Activated T-cell treated with anti-CD3 and anti-CD28 coated beads, Interleukin-2, amount 50 U/mL, for 48 hours (primary cell): ENCODE measurements at regions not wholly inside any gene's neighbourhood (a gene's known extent, or its start where the extent isn't known, plus 50 kb on each side); places are given as distances from the start of the nearest gene placed in this dataset.
"Not testable (repeated sequence)": the region's sequence is repeated elsewhere in the genome, so short reads cannot be mapped to it uniquely, and the experiment has no call there.

ENCODE experiments used
- DNase-seq, 2 experiments: peaks; one replicate each; pipeline ENCODE4 v3.0.0-alpha.2; 2020

DNA sequence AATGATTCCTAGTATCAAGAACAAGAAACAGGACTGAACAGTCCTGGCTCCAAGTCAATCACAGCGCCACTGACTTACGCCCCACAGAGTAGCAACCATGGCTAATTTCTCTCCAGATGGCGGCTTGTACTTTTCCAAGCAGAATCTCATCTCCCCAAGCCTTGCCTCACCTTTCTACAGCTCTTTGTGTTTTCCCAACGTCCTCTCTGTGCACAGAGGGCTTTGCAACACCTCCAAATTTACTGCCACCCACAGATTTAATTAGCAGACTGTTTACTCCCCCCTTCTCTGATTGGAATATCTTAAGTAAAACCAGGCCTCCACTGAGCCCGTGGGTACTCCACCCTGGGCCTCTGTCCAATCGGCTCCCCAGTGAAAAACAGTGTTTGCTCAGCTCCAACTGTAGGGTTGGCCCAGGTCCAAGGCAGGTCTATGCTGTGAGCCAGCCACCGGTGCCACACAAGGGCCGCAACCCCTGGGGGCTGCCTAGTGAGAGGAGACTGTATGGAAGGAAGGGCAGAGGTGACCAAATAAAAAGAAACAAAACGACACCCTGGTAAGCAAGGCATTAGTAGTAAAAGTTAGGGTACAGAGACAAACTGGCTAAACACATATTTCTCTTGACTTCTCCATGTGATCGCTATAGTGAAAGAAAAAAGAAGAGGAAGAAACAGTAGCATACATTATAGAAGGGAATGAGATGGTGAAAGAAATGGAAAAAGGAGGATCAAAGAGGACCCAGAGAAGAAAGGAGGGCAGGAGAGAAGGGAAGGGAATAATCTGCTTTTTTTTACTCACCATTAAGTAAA, 128.4 kb upstream of the SOD1 start:
- DNase-seq = no peak

DNA sequence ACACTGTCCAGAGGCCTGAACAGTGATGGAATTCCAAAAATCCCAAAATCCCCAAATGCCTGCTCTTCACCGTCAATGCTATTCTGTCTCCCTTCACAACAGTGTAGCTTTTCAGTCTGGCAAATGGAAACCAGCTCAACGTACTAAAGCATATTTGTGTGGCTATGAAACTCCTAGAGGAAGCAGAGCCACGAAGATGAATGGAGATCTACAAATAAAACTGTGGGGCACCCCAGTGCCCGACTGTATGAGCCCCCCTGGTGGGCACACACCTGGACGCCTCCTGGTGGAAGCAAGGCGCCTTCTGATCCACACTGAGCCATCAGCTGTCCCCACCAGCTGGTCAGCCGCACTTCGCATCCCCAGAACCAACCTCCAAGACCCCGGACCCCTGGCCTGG, 129.1 kb upstream of the SOD1 start:
- no peak for DNase-seq

DNA sequence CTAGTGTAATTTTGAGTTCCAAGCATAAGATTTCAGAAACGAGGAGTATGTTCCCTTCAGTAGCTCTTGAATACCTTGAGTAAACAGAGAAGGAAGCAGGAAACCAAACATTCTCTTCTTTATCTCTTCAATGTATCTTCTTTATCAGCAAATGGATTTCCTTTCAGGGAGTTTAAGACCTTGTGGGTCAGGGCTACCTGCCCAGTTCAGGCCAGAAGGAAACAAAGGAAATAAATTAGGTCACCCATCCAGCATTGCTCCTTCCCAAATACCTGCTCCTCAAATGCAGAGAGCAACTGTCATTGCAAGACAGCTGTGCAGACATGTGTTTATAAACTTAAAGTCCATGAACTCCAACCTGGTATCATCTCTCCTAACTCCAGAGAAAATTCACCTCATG, 130.1 kb upstream of the SOD1 start:
- no peak for DNase-seq

DNA sequence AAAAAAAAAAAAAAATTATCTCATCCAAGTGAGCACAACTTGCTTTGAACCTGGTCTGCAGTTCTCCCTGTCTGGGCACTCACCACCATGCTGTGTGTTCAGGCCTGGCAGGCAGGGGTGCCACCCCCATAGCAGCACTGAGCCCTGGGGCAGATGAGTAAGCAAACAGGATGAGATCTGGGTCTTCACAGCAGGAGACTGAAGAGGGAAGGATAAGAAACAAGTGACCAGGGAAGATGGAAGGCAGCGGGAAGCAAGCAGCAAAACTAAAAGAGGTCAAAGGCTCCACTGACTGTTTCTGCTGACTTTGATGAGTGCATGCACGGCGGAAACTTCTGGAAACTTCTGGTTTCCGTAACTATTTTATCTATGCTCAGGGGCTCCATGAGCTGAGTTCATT, 133.5 kb upstream of the SOD1 start:
- DNase-seq = no peak

DNA sequence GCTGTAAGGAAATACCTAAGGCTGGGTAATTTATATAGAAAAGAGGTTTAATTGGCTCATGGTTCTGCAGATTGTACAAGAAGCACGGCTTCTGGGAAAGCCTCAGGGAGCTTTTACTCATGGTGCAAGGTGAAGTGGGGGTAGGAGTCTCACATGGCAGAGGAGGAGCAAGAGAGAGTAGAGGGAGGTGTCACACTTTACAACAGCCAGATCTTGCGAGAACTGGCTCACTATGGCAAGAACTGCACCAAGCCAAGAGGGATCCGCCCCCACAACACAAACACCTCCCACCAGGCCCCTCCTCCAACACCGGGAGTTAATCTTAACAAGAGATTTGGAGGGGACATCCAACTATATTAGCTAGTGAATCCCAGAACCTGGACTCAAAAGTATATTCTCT, 135.4 kb upstream of the SOD1 start:
- no peak for DNase-seq

DNA sequence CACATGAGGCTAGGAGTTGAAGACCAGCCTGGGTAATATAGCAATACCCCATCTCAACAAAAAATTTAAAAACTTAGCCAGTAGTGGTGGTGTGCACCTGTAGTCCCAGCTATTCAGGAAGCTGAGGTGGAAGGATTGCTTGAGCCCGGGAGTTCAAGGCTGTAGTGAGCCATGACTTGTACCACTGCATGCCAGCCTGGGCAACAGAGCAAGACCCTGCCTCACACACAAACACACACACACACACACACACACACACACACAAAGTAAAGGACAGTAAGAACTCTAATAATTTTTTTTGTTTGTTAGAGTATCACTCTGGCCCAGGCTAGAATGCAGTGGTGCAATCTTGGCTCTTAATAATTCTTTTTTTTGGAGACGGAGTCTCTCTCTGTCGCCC, 138.0 kb upstream of the SOD1 start:
- no peak for DNase-seq

DNA sequence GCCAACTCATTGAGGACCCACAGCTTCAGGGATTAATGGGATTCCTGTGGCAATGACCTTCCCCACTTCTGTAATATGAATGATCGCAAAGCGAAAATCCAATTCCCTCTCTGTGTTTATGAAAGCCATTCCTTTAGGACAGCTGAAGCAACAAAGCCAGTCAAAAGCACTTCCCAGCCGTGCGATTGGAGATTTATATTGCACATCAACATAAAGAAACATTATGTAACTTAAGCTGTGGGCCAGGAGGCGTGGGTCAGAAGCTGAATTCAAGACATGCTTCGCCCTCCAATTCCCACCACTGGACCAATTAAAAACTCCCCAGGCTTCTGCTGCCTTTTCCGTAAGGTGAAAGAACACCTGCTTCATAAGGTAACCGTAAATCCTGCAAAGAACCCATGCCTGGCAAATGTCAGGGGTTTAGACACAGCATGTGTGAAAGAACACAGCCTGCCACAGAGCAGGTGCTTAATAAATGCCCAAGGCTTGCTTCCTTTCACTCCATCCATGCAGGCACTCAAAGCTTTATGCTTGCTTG, 138.9 kb upstream of the SOD1 start:
- DNase-seq = no peak

DNA sequence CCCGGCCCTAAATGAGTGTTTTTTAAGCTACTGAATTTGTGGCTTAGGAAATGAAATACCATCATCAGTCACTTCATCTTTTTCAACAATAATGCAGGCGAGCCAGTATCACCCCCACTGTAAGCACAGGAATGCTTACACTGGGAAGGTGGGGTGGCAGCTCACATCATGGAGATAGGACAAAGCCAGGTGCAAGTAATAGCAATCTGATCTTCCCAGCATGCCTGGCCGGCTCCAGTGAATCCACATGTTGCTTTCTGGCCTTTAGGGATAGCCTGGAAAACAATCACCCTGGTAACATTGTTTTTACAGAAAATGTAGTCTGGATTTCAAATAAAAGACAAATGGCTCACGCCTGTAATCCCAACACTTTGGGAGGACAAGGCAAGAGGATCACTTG, 140.9 kb upstream of the SOD1 start:
- DNase-seq = no peak

DNA sequence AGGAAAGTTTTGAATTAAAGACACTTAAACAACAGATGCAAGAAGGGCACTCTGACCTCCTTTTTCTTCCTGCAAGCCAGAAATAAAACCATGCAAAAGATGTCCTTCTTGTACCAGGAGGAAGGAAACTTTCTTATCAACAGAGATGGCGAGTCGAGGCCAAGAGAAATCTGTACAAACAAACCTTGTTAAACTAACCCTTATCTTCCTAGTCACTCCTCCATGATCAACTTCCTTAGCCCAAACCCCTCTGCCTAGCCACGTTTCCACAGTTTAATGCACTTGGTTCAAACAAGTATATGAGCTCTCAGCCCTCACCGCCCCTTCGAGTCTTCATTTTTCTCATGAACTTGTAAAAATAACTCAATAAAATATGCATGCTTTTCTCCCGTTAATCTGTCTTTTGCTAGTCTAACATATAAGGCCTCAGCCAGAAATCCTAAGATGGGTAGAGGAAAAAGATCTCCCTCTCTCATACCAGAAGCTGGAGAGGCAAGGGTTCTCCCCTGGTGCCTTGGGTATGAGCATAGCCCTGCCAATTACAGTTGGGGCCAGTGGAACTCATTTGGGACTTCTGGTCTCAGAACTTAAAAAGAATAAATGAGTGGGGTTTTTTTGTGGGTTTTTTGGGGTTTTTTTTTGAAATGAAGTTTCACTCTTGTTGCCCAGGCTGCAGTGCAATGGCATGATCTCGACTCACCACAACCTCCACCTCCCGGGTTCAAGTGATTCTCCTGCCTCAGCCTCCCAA, 141.7 kb upstream of the SOD1 start:
- DNase-seq = no peak

DNA sequence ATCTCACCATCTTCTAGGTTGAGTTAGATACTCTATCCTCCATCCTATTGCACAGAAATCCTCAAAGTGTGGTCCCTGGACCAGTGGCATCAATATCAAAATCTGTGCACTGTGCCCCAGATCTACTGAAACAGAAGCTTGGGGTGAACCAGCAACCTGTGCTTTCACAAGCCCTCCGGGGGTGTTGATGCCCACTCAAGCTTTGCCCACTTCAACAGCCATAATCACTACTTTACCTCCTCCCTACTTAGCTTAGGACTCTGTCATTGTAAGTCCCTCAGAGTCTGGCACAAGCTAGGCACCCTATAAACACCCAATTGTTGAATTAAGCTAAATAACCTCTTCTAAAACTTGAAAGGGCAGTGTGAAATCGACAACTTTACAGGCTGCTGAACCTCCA, 144.2 kb upstream of the SOD1 start:
- no peak for DNase-seq

DNA sequence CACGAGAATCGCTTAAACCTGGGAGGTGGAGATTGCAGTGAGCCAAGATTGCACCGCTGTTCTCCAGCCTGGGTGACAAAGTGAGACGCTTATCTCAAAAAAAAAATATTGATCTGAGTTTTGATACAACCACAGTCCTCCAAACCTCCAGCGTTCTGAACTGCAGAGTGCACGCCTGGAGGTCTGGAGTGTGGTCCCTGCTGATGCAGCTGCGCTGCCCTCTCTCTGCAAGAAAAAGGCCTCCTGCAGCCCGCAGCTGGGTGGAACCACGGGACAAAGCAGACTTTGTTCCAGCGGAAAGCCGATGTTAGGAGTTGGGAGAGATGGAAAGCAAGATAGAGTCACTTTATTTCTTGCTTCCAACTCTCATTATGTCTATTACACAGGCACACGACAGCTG, 144.9 kb upstream of the SOD1 start:
- no peak for DNase-seq

DNA sequence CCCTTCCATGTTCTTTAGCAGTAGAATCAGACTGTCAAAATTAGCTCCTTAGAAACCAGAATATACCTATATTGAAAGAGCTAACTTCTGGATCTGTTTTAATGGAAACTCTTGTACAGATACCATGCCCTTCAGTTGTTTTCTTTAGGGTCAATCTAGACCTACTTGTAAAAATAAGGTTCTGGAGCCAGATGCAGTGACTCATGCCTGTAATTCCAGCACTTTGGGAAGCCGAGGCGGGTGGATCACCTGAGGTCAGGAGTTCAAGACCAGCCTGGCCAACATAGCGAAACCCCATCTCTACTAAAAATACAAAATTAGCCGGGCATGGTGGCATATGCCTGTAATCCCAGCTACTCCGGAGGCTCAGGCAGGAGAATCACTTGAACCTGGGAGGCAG, 146.0 kb upstream of the SOD1 start:
- DNase-seq = not testable (repeated sequence)

DNA sequence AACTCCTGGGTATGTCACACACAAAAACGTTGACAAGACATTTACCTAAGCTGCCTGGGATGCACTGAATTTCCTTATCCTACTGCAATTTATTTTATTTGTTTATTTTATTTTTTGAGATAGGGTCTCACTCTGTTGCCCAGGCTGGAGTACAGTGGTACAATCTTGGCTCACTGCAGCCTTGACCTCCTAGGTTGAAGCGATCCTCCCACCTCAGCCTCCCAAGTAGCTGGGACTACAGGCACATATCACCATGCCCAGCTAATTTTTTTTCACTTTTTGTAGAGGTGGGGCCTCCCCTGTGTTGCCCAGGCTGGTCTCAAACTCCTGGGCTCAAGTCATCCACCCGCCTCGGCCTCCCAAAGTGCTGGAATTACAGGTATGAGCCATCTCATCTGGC, 147.5 kb upstream of the SOD1 start:
- DNase-seq = not testable (repeated sequence)

DNA sequence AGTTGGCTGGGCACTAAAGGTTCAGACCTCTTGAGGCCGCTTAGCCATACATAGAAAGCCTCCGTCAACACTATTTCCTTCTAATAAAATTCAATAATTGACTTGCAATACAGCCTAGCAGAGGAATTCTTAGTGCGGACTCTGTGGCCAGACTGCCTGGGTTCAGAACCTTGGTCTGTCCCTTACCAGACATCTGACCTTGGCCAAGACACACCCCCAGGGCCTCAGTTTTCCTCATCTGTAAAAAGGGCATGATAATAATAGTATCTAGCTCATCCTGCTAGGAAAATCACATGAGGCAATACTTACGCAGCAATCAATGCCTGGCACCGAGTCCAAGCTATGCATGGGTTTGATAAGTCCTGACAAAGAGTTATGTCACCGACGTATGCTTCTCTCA, 148.2 kb upstream of the SOD1 start:
- no peak for DNase-seq

DNA sequence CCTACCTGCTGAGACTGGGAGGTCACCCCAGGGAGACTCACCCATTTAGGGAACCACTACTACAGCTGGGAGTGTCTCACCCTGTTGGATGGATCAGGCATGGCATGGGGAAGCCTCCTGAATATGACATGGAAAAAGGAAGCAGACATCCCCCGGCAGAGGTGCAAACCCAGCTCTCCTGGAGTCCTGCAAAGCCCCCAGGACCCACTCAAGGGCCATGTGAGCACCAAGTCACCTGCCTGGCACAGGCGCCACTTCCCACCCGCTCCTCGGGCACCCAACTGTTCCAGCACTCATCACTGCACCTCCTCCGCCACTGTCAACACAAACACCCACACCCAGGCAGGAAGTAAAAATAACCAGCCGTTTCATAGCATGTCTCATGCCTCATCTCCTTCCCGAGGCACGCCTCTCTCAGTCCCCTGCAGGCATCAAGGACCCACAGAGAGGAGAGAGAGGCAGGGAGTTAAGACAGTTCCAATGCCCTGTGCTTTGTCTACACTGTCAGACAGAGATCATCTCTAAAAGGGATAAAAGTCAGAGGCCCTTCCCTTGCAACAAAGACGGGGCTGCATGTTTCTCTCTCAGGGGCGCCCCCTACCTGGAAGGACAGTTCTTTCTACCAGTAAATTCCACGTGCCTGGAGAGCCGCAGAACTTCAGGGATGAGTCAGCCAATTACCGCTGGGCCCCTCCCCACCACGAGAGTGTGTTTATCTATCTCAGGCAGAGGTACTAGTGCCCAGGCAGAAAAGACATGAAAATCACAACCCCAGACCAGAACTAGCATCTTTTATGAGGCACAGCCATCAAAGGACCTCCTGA, 150.1 kb upstream of the SOD1 start:
- peak; percentile 88 to 92 for DNase-seq

DNA sequence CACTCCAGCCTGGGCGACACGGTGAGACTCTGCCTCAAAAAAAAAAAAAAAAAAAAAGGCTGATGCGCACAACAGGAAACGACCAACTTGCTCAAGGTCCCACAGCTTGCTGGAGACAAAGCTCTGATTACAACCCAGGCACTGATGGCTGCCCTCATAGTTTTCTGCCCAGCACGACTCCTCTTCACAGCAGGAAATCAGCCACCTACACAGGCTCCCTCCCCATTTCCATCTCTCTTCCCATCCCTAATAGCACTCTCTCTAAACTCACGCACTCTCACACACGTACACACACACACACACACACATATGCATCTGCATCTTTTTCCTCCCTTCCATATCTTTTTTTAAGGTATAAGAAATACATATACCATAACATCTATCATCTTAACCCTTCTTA, 153.5 kb upstream of the SOD1 start:
- no peak for DNase-seq

DNA sequence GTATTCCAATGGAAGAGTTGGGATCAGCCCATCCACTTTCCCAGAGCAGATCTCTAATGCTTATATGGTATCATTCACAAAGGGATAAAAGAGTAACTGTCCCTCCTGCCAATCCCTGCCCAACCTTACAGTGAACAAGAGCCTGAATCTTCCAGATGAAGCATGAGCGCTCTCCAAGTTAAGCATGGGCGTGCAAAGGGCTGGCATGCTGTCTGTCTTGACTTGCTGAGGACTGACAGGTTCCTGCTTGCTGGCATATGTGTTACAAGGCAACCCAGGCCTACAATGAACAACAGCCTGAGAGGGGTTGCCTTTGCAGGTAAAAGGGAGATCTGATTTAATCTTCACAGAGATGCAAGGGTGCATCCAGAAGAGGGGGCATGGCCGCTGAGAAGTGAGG, 155.6 kb upstream of the SOD1 start:
- DNase-seq = no peak

DNA sequence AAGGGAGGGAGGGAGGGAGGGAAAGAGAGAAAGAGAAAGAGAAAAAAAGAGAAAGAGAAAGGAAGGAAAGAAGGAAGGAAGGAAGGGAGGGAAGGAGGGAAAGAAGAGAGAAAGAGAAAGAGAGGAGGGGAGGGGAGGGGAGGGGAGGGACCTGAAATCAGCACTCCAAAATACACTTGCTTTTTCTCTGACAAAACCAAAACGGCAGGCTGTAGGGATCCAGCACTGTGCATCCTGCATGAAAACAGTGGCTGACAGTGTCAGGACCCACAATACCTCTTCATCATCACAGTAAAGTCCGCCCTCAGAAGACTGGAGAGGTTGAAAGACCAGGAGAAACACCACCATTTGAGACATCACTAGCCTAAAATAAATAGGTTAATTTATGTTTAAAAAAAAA, 156.0 kb upstream of the SOD1 start:
- DNase-seq = no peak

DNA sequence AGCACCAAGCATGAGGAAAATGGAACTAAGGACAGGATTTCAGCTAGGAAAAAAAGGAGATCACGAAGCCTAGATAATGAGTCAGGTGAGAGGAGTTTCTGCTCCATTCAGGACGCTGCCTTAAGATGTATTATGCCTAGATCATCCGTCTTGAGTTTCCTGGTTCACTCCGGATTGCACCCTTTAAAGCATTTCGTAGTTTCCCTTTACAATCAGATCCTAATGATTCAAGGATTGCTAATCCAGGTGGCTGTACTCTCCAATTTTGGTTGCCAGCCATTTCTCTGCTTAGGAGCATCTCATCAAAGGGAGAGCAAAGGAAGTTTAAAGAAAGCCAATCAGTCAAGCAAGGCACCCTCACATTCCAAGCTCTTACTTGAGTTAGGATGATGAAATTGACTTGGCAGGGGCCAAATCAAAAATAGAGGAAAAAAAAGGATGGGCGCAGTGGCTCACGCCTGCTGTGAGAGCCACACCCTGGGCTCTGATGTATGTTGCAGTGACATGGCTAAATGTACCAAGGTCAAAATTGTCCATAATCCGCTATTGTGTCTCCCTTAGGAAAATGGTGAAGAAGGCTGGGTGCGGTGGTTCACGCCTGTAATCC, 156.9 kb upstream of the SOD1 start:
- no peak for DNase-seq

DNA sequence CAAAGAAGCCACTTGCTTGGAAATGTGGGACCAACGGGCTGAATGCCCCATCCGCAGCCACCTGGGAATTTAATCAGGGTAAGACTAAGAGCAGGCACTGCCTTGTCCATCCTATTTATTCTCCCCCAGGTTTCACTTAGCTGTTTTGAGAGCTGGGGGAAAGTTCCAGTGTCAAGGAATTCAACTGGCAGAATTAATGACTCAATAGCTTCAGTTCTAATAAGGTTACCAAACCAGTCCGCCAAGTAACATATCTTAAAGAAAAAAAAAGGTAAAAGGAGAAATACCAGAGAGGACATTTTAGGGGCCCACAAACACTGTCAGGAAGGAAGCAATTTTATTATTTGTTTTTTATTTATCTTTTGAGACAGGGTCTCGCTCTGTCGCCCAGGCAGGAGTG, 157.6 kb upstream of the SOD1 start:
- DNase-seq = no peak

DNA sequence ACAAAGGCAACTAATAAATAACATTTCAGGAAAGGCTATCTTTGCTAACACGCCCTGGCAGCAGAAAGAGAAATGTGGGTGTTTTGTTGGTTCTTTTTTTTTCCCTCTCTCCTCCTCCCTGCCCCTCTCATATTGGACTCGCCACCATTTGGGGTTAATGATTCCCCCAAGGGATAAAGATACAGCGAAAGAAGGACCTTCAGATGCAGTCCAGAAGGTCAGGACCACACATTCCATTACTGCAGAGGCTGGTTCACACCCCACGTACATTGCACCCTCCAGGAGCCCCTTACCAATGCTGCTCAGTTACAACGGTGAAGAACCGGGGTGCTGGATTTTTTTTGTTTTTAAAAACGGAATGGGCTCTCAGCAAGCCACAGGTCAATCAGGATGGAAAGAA, 156.9 kb upstream of the TIAM1 start:
- no peak for DNase-seq

DNA sequence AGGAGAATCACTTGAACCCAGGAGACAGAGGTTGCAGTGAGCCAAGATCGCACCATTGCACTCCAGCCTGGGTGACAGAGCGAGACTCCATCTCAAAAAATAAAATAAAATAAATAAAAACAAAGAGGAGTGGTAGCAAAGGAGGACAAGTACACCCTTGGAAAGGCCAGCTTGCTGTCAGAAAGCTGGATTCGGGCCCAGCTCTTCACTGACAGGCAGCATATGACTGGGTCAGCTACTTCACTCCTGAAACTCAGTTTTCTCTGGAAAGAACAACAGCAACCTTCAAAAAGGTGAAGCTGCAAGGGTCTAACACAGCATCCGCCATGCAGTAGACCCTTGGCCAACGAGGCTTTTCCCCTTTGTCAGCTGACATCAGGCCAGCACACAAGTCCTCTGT, 156.0 kb upstream of the TIAM1 start:
- no peak for DNase-seq

DNA sequence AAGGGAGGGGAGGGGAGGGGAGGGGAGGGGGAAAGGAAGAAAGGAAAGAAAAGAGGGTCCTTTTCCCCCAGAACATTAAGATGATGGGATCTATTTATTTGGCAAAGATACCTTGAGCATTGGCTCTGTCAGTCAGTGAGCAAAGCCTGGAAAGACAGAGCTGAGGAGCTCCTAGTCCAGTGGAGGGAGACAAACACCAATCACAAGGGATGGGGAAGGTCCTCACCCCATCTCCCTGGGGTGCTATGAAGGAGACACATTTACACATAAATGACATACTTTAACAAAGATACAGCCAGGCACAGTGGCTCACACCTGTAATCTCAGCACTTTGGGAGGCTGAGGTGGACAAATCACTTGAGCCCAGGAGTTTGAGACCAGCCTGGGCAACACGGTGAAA, 154.9 kb upstream of the TIAM1 start:
- DNase-seq = no peak
